NCI-H1092 treated with DMSO at 0.1 percent for 48 hours (cell line): ENCODE measurements at regions not wholly inside any gene's neighbourhood (a gene's known extent, or its start where the extent isn't known, plus 50 kb on each side); places are given as distances from the start of the nearest gene placed in this dataset.
"Not testable (repeated sequence)": the region's sequence is repeated elsewhere in the genome, so short reads cannot be mapped to it uniquely, and the experiment has no call there.

ENCODE experiments used
- DNase-seq: peaks from one replicate; lab custom pipeline; 2025; lab: John Stamatoyannopoulos, UW

GRCh38 chr21:38614558-38614957 lies 116.3 kb upstream of the ERG start:
- no peak for DNase-seq

DNA sequence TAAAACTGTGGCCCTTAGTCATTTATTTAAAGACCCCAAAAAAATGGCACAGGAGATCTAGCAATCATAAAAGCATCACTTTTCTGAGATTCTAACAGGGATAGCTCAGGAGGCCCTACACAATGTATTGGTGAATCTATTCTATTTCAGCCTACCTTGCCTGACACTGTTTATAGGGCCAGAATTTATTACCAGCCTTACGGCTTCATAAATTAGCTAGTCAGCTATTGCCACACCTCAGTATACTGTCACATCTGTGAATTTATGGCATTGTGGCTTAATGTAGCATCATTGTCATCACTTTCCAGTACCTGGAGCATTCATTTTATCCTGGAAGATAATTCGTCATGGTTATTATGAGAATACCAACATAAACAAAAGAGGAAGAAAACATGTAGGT lies 121.2 kb upstream of the ERG start:
- DNase-seq = no peak

- no peak for DNase-seq
Observed at GRCh38 chr21:38619992-38620479, 121.8 kb upstream of the ERG start.

- no peak for DNase-seq
Observed at GRCh38 chr21:38621132-38621531, 122.9 kb upstream of the ERG start.

DNA sequence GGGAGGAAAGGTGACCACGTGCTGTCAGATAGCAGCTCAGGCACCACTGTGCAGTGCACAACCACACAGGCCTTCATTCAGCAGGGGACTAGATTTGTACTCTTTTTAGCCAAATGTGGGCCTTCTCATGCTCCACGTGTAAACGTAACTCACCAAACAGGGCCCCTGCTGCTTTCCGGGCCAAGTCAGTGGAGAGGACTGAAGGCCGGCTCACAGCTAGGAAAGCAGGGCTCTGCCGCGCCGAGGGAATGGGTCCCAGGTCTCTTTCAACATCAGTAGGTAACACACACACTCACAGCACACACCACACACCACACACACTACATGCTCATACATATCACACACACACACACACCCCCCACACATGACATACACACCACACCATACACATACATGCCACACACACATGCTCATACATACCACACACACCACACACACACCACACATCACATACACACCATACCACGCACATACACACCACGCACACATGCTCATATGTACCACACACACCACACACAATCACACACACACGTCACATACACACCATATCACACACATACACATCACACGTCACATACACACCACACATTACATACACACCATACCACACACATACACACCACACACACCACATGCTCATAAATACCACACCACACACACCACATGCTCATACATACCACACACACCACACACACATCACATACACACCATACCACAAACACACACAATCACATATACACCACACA lies 124.0 kb upstream of the ERG start:
- no peak for DNase-seq

DNA sequence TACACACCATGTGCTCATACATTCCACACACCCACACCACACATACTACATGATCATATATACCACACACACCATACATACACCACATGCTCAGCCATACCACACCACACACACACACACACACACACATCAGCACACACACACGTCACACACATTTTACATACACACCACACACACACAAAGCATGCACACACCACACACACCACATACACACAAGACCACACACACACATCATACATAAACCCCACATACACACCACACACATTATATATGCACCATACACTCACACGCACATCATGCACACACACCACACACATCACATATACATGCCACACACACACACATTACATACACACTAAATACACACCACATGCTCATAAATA lies 124.5 kb upstream of the ERG start:
- DNase-seq = no peak

- no peak for DNase-seq
Observed at GRCh38 chr21:38623552-38623951, 125.3 kb upstream of the ERG start.

DNA sequence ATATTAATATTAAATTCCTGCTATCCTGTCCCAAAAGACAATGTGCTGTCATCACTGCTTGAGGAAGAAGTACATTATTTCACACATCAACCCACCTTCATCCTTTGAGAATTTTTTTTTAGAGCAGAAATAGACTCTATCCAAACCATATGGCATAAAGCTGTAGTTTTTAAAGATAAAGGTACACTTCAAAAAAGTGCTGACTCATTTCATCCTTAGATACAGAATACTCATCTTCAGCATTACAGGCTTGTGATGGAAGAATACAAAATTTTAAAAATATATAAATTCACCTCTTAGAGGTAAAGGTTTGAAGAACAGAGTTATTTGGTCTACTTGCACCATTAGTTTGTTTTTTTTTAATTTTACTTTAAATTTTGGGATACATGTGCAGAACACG lies 126.7 kb upstream of the ERG start:
- DNase-seq = no peak

GRCh38 chr21:38626306-38626705 lies 128.0 kb upstream of the ERG start:
- no peak for DNase-seq

- no peak for DNase-seq
Observed at GRCh38 chr21:38628349-38628748, 130.1 kb upstream of the ERG start.

DNA sequence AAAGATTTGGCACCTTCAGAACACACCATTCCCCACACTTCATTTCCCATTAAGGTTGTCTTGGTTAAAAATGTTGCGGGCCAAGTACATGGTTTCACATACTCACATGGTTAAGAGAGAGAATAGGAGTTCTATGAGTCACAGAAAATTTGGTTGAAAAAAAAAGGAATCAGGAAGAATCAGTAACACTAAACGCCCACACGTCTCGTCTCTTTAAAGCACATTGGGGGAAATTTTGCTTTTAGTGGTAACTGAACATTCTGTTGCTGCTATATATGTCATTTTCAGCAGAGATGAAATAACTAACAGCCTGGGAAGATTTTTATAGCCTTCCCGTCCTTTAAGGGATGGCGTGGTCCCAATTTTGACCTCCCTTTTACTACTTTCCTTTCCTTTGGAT lies 132.9 kb upstream of the ERG start:
- no peak for DNase-seq

GRCh38 chr21:38631676-38632075 lies 133.4 kb upstream of the ERG start:
- no peak for DNase-seq

DNA sequence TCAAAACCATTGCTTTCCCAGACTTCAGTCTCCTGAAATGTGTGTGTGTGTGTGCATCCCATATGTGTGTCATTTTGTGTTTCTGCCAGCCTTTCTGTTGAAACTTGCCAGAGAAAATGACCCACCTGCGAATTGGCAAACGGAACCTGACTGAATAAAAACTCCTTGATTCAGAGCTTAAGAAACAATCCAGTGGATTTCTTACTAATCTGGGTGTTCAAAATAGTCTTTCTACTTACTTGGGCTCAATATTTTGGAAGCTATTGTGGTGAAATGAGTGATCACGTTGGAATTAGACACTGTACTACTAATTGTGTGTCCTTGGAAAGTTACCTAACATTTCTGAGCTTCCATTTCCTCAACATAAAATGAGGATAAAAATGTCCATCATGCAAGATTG lies 138.9 kb upstream of the ERG start:
- DNase-seq = no peak

GRCh38 chr21:38639571-38640354 lies 141.5 kb upstream of the ERG start:
- DNase-seq = no peak

DNA sequence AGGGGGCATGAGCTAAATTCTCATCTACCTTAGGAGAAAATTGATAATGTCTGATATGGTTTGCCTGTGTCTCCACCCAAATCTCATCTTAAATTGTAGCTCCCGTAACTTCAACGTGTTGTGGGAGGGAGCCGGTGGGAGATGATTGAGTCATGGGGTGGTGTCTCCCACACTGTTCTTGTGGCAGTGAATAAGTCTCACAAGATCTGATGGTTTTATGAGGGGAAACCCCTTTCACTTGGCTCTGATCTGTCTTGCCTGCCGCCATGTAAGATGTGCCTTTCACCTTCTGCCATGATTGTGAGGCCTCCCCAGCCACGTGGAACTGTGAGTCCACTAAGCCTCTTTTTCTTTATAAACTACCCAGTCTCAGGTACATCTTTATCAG lies 142.1 kb upstream of the ERG start:
- DNase-seq = not testable (repeated sequence)

DNA sequence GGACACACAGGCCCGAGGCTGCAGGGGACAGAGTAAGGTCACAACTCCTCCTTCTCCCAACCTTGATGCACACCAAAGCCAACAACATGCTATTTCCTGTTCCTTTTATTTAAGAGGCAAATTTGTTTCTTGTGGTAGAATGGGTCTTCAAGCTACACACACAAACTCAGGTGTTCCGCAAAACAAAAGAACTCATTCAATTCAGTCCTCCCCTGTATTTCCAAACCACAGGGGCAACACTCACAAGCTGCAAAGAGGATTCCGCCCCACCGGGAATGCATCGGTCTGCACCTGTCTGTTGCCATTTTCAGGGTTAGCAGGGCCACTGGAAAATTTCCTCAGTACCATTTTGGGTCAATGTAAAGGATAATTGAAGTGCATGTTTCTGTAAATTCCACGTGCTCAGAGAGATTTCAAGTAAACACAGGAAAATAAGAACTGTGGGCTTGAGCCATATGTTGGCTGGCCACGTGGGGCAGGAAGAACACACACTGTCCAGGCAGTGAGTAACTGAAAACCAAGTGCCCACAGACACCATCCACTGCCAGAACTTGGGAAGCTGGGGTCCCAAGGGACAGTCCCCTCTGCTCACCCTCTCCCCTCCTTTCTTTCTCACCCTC lies 145.2 kb upstream of the ERG start:
- no peak for DNase-seq

GRCh38 chr21:38645282-38645681 lies 147.0 kb upstream of the ERG start:
- no peak for DNase-seq

GRCh38 chr21:38646213-38646837 lies 148.0 kb upstream of the ERG start:
- DNase-seq = no peak

GRCh38 chr21:38649120-38649519 lies 150.8 kb upstream of the ERG start:
- DNase-seq = no peak

- DNase-seq = no peak
Observed at GRCh38 chr21:38651570-38651969, 153.3 kb upstream of the ERG start.

GRCh38 chr21:38652396-38652795 lies 153.3 kb upstream of the ETS2 start:
- DNase-seq = no peak

GRCh38 chr21:38654580-38654979 lies 151.1 kb upstream of the ETS2 start:
- no peak for DNase-seq

DNA sequence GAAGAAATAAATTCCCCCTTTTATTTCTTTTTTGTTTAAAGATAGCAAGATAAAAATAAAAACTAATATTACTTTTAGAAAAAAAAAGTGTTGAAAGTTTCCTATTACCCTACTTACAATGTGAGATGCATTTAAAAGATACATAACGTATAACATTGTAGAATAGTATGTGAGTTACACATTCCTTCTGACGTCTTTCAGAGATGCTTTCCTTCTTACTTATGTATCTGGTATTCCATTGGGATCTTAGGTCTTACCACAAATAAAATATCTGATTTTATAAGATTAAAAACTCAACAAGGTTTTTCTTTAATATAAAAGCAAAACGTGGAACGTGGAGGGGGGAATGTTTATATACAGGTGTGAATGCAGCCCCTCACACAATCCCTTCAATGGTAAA lies 147.2 kb upstream of the ETS2 start:
- DNase-seq = no peak
